ENCODE measurements at regions not wholly inside any gene's neighbourhood (a gene's known extent, or its start where the extent isn't known, plus 50 kb on each side); places are given as distances from the start of the nearest gene placed in this dataset.

GRCh38 chr11:25920356-25920755 lies 411.6 kb upstream of the ANO3 start:
- TF ChIP-seq CTCF (IDR thresholded peaks at IDR 0.05) (no peak), POLR2A (IDR thresholded peaks at IDR 0.05) (no peak)
